ENCODE measurements at regions not wholly inside any gene's neighbourhood (a gene's known extent, or its start where the extent isn't known, plus 50 kb on each side); places are given as distances from the start of the nearest gene placed in this dataset.
"Not testable (repeated sequence)": the region's sequence is repeated elsewhere in the genome, so short reads cannot be mapped to it uniquely, and the experiment has no call there.

GRCh38 chr19:28075229-28075628 lies 1137.7 kb downstream of the UQCRFS1 start:
- Mint-ChIP-seq H3K36me3 (ENCODE audit: low read depth) (no peaks in the 10 kb centered on the region), H3K9me3 (peaks cover 9% of the 10 kb centered on the region), H3K4me1 (ENCODE audit: low read depth) (no peaks in the 10 kb centered on the region), H3K27ac (no peak overlapping the region), H3K4me3 (no peak overlapping the region), H3K27me3 (ENCODE audit: low read depth) (no peaks in the 10 kb centered on the region)

GRCh38 chr19:28074773-28075172 lies 1138.2 kb downstream of the UQCRFS1 start:
- Mint-ChIP-seq H3K27ac (no peak overlapping the region), H3K9me3 (peaks cover 7% of the 10 kb centered on the region), H3K4me1 (ENCODE audit: low read depth) (no peaks in the 10 kb centered on the region)

GRCh38 chr19:28067882-28068281 lies 1145.1 kb downstream of the UQCRFS1 start:
- H3K36me3 Mint-ChIP-seq (ENCODE audit: low read depth) = no peaks in the 10 kb centered on the region
- H3K27me3 Mint-ChIP-seq (ENCODE audit: low read depth) = no peaks in the 10 kb centered on the region
- H3K9me3 Mint-ChIP-seq = peaks cover 4% of the 10 kb centered on the region
- H3K4me3 Mint-ChIP-seq = no peak overlapping the region
- no peaks in the 10 kb centered on the region for H3K4me1 Mint-ChIP-seq (ENCODE audit: low read depth)
- no peak overlapping the region for H3K27ac Mint-ChIP-seq

More at GRCh38 chr19:28074773-28075172, 1138.2 kb downstream of the UQCRFS1 start:
- Mint-ChIP-seq H3K27me3 (ENCODE audit: low read depth) (no peaks in the 10 kb centered on the region), H3K4me3 (no peak overlapping the region), H3K36me3 (ENCODE audit: low read depth) (no peaks in the 10 kb centered on the region)

- Mint-ChIP-seq H3K4me3 (no peak overlapping the region), H3K27me3 (ENCODE audit: low read depth) (no peaks in the 10 kb centered on the region), H3K27ac (no peak overlapping the region), H3K9me3 (peaks cover 4% of the 10 kb centered on the region), H3K4me1 (ENCODE audit: low read depth) (no peaks in the 10 kb centered on the region), H3K36me3 (ENCODE audit: low read depth) (no peaks in the 10 kb centered on the region)
These were observed 1146.0 kb downstream of the UQCRFS1 start for GRCh38 chr19:28066988-28067387.

GRCh38 chr19:28066161-28066560 lies 1146.8 kb downstream of the UQCRFS1 start:
- no peaks in the 10 kb centered on the region for H3K27me3 Mint-ChIP-seq (ENCODE audit: low read depth)
- H3K36me3 Mint-ChIP-seq (ENCODE audit: low read depth) = no peaks in the 10 kb centered on the region
- H3K4me3 Mint-ChIP-seq = no peak overlapping the region
- H3K9me3 Mint-ChIP-seq = peaks cover 4% of the 10 kb centered on the region
- H3K27ac Mint-ChIP-seq = no peak overlapping the region
- no peaks in the 10 kb centered on the region for H3K4me1 Mint-ChIP-seq (ENCODE audit: low read depth)

- H3K4me3 Mint-ChIP-seq = no peak overlapping the region
- no peak overlapping the region for H3K27ac Mint-ChIP-seq
- no peaks in the 10 kb centered on the region for H3K4me1 Mint-ChIP-seq (ENCODE audit: low read depth)
- H3K9me3 Mint-ChIP-seq = peaks cover 8% of the 10 kb centered on the region
- H3K27me3 Mint-ChIP-seq (ENCODE audit: low read depth) = no peaks in the 10 kb centered on the region
- no peaks in the 10 kb centered on the region for H3K36me3 Mint-ChIP-seq (ENCODE audit: low read depth)
These were observed 1147.9 kb downstream of the UQCRFS1 start for GRCh38 chr19:28065026-28065425.

GRCh38 chr19:28063702-28064101 lies 1149.2 kb downstream of the UQCRFS1 start:
- H3K27ac Mint-ChIP-seq = no peak overlapping the region
- no peaks in the 10 kb centered on the region for H3K36me3 Mint-ChIP-seq (ENCODE audit: low read depth)
- no peak overlapping the region for H3K4me3 Mint-ChIP-seq
- H3K4me1 Mint-ChIP-seq (ENCODE audit: low read depth) = no peaks in the 10 kb centered on the region
- no peaks in the 10 kb centered on the region for H3K27me3 Mint-ChIP-seq (ENCODE audit: low read depth)
- H3K9me3 Mint-ChIP-seq = peaks cover 8% of the 10 kb centered on the region

- peaks cover 7% of the 10 kb centered on the region for H3K9me3 Mint-ChIP-seq
- no peaks in the 10 kb centered on the region for H3K36me3 Mint-ChIP-seq (ENCODE audit: low read depth)
These were observed 1151.8 kb downstream of the UQCRFS1 start for GRCh38 chr19:28061111-28061510.

GRCh38 chr19:28057026-28057425 lies 1155.9 kb downstream of the UQCRFS1 start:
- not testable (repeated sequence) for H3K4me3 Mint-ChIP-seq

More at GRCh38 chr19:28061111-28061510, 1151.8 kb downstream of the UQCRFS1 start:
- no peak overlapping the region for H3K27ac Mint-ChIP-seq
- H3K27me3 Mint-ChIP-seq (ENCODE audit: low read depth) = no peaks in the 10 kb centered on the region
- H3K4me1 Mint-ChIP-seq (ENCODE audit: low read depth) = no peaks in the 10 kb centered on the region
- H3K4me3 Mint-ChIP-seq = no peak overlapping the region

GRCh38 chr19:28051047-28051446 lies 1161.9 kb downstream of the UQCRFS1 start:
- peaks cover 44% of the 10 kb centered on the region for H3K9me3 Mint-ChIP-seq
- H3K27ac Mint-ChIP-seq = no peak overlapping the region
- no peak overlapping the region for H3K4me3 Mint-ChIP-seq
- no peaks in the 10 kb centered on the region for H3K36me3 Mint-ChIP-seq (ENCODE audit: low read depth)
- no peaks in the 10 kb centered on the region for H3K4me1 Mint-ChIP-seq (ENCODE audit: low read depth)
- no peaks in the 10 kb centered on the region for H3K27me3 Mint-ChIP-seq (ENCODE audit: low read depth)

More at GRCh38 chr19:28057026-28057425, 1155.9 kb downstream of the UQCRFS1 start:
- peaks cover 29% of the 10 kb centered on the region for H3K9me3 Mint-ChIP-seq
- not testable (repeated sequence) for H3K4me1 Mint-ChIP-seq (ENCODE audit: low read depth); H3K27ac Mint-ChIP-seq; H3K27me3 Mint-ChIP-seq (ENCODE audit: low read depth); H3K36me3 Mint-ChIP-seq (ENCODE audit: low read depth)

GRCh38 chr19:28049875-28050274 lies 1163.1 kb downstream of the UQCRFS1 start:
- Mint-ChIP-seq H3K36me3 (ENCODE audit: low read depth) (no peaks in the 10 kb centered on the region), H3K4me3 (no peak overlapping the region), H3K9me3 (peaks cover 40% of the 10 kb centered on the region), H3K4me1 (ENCODE audit: low read depth) (no peaks in the 10 kb centered on the region), H3K27ac (no peak overlapping the region), H3K27me3 (ENCODE audit: low read depth) (no peaks in the 10 kb centered on the region)

GRCh38 chr19:28046932-28047331 lies 1166.0 kb downstream of the UQCRFS1 start:
- H3K4me3 Mint-ChIP-seq = no peak overlapping the region
- H3K9me3 Mint-ChIP-seq = peaks cover 22% of the 10 kb centered on the region
- H3K36me3 Mint-ChIP-seq (ENCODE audit: low read depth) = no peaks in the 10 kb centered on the region
- no peaks in the 10 kb centered on the region for H3K27me3 Mint-ChIP-seq (ENCODE audit: low read depth)
- H3K27ac Mint-ChIP-seq = no peak overlapping the region
- no peaks in the 10 kb centered on the region for H3K4me1 Mint-ChIP-seq (ENCODE audit: low read depth)

- no peak overlapping the region for H3K27ac Mint-ChIP-seq
- H3K4me1 Mint-ChIP-seq (ENCODE audit: low read depth) = no peaks in the 10 kb centered on the region
- H3K4me3 Mint-ChIP-seq = no peak overlapping the region
- H3K36me3 Mint-ChIP-seq (ENCODE audit: low read depth) = no peaks in the 10 kb centered on the region
- H3K27me3 Mint-ChIP-seq (ENCODE audit: low read depth) = no peaks in the 10 kb centered on the region
- peaks cover 16% of the 10 kb centered on the region for H3K9me3 Mint-ChIP-seq
These were observed 1167.3 kb downstream of the UQCRFS1 start for GRCh38 chr19:28045621-28046020.

- H3K27ac Mint-ChIP-seq = no peak overlapping the region
- peaks cover 10% of the 10 kb centered on the region for H3K9me3 Mint-ChIP-seq
- no peaks in the 10 kb centered on the region for H3K27me3 Mint-ChIP-seq (ENCODE audit: low read depth)
- H3K4me3 Mint-ChIP-seq = no peak overlapping the region
- H3K4me1 Mint-ChIP-seq (ENCODE audit: low read depth) = no peaks in the 10 kb centered on the region
- no peaks in the 10 kb centered on the region for H3K36me3 Mint-ChIP-seq (ENCODE audit: low read depth)
These were observed 1168.5 kb downstream of the UQCRFS1 start for GRCh38 chr19:28044477-28044876.

GRCh38 chr19:28042516-28042915 lies 1170.4 kb downstream of the UQCRFS1 start:
- H3K4me3 Mint-ChIP-seq = no peak overlapping the region
- no peaks in the 10 kb centered on the region for H3K27me3 Mint-ChIP-seq (ENCODE audit: low read depth)
- no peaks in the 10 kb centered on the region for H3K4me1 Mint-ChIP-seq (ENCODE audit: low read depth)
- H3K9me3 Mint-ChIP-seq = peaks cover 9% of the 10 kb centered on the region
- no peak overlapping the region for H3K27ac Mint-ChIP-seq
- H3K36me3 Mint-ChIP-seq (ENCODE audit: low read depth) = no peaks in the 10 kb centered on the region
